ENCODE measurements at regions not wholly inside any gene's neighbourhood (a gene's known extent, or its start where the extent isn't known, plus 50 kb on each side); places are given as distances from the start of the nearest gene placed in this dataset.

DNA sequence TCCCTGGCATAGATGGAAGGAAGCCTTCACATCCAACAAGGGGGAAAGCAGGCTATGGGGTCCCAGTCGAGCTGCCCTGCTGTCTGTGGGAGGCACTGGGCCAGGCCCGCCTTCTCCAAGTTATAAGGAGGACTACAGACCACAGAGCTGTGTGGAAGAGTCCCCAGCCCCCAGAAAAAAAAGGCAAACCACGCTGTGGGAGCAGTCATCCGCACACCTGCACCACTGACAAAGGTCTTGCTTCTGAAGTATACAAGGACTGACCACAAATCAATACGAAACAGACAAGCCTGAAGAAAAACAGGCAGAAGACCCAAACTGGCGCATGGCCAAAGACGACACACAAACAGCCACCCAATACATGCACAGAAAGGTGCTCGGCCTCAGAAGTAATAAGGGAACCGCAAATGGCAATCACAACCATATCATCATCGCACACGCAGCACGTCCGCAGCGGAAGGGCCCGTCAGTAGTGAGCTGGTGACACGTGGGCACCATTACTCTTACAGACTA, 384.1 kb downstream of the CTTN start:
- TF ChIP-seq, protein P1, sequence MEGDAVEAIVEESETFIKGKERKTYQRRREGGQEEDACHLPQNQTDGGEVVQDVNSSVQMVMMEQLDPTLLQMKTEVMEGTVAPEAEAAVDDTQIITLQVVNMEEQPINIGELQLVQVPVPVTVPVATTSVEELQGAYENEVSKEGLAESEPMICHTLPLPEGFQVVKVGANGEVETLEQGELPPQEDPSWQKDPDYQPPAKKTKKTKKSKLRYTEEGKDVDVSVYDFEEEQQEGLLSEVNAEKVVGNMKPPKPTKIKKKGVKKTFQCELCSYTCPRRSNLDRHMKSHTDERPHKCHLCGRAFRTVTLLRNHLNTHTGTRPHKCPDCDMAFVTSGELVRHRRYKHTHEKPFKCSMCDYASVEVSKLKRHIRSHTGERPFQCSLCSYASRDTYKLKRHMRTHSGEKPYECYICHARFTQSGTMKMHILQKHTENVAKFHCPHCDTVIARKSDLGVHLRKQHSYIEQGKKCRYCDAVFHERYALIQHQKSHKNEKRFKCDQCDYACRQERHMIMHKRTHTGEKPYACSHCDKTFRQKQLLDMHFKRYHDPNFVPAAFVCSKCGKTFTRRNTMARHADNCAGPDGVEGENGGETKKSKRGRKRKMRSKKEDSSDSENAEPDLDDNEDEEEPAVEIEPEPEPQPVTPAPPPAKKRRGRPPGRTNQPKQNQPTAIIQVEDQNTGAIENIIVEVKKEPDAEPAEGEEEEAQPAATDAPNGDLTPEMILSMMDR (IDR thresholded peaks at IDR 0.05) = no peak
- no peak for TF ChIP-seq POLR2A (IDR thresholded peaks at IDR 0.05)
